NCI-H1105 (cell line): ENCODE measurements at regions not wholly inside any gene's neighbourhood (a gene's known extent, or its start where the extent isn't known, plus 50 kb on each side); places are given as distances from the start of the nearest gene placed in this dataset.
"Not testable (repeated sequence)": the region's sequence is repeated elsewhere in the genome, so short reads cannot be mapped to it uniquely, and the experiment has no call there.

ENCODE experiments used
- DNase-seq: peaks from one replicate; lab custom pipeline; 2025; lab: John Stamatoyannopoulos, UW

- no peak for DNase-seq
Observed at GRCh38 chr5:112472614-112473013, 53.5 kb upstream of the EPB41L4A start.

- no peak for DNase-seq
Observed at GRCh38 chr5:112473989-112474388, 54.9 kb upstream of the EPB41L4A start.

GRCh38 chr5:112475747-112476365 is 56.8 kb upstream of the EPB41L4A start:
- DNase-seq: no peak

- DNase-seq: no peak
Observed at GRCh38 chr5:112479418-112479817, 60.3 kb upstream of the EPB41L4A start.

- no peak for DNase-seq
Observed at GRCh38 chr5:112480501-112480900, 61.4 kb upstream of the EPB41L4A start.

- DNase-seq: no peak
Observed at GRCh38 chr5:112483704-112484103, 64.6 kb upstream of the EPB41L4A start.

GRCh38 chr5:112485934-112486355 is 66.9 kb upstream of the EPB41L4A start:
- DNase-seq: no peak

- DNase-seq: no peak
Observed at GRCh38 chr5:112491257-112491656, 72.2 kb upstream of the EPB41L4A start.

- peak; percentile 5 for DNase-seq
Observed at GRCh38 chr5:112492291-112492690, 73.2 kb upstream of the EPB41L4A start.

GRCh38 chr5:112503749-112504501 is 84.8 kb upstream of the EPB41L4A start:
- not testable (repeated sequence) for DNase-seq

- DNase-seq: not testable (repeated sequence)
Observed at GRCh38 chr5:112509097-112509496, 90.0 kb upstream of the EPB41L4A start.

GRCh38 chr5:112511920-112512319 is 92.8 kb upstream of the EPB41L4A start:
- no peak for DNase-seq

- DNase-seq: no peak
Observed at GRCh38 chr5:112512901-112513300, 93.8 kb upstream of the EPB41L4A start.

GRCh38 chr5:112514111-112514510 is 95.0 kb upstream of the EPB41L4A start:
- DNase-seq: no peak

- DNase-seq: not testable (repeated sequence)
Observed at GRCh38 chr5:112520474-112520873, 101.4 kb upstream of the EPB41L4A start.

GRCh38 chr5:112522891-112523673 is 104.0 kb upstream of the EPB41L4A start:
- not testable (repeated sequence) for DNase-seq

GRCh38 chr5:112523674-112524263 is 104.7 kb upstream of the EPB41L4A start:
- not testable (repeated sequence) for DNase-seq

GRCh38 chr5:112525217-112525616 is 106.1 kb upstream of the EPB41L4A start:
- no peak for DNase-seq

- DNase-seq: no peak
Observed at GRCh38 chr5:112528928-112529327, 109.9 kb upstream of the EPB41L4A start.

- DNase-seq: no peak
Observed at GRCh38 chr5:112529525-112529924, 110.4 kb upstream of the EPB41L4A start.

GRCh38 chr5:112532654-112533360 is 113.7 kb upstream of the EPB41L4A start:
- DNase-seq: no peak

- no peak for DNase-seq
Observed at GRCh38 chr5:112533362-112533761, 114.3 kb upstream of the EPB41L4A start.
